HEK293 (cell line): ENCODE measurements at regions not wholly inside any gene's neighbourhood (a gene's known extent, or its start where the extent isn't known, plus 50 kb on each side); places are given as distances from the start of the nearest gene placed in this dataset.

Source experiments
- CTCF ChIP-seq: fragments of 450-650 bp; formaldehyde crosslinking; IDR thresholded peaks from 2 replicates; pipeline ENCODE4 v1.5.1; 2016; ENCODE audit warnings: missing biosample characterization, missing genetic modification characterization
- ZFP37 ChIP-seq: fragments of 450-650 bp; formaldehyde crosslinking; IDR thresholded peaks from 2 replicates; pipeline ENCODE4 v1.5.1; 2016; ENCODE audit warnings: missing biosample characterization, missing genetic modification characterization
- ZNF121 ChIP-seq: fragments of 450-650 bp; formaldehyde crosslinking; IDR thresholded peaks from 2 replicates; pipeline ENCODE4 v1.5.1; 2016; ENCODE audit warnings: missing biosample characterization, missing genetic modification characterization
- ZNF274 ChIP-seq, 2 experiments: fragments of 200-500 bp in 1 of 2; fragments of 450-650 bp in 1 of 2; sonication (Bioruptor generic) in 1 of 2; formaldehyde crosslinking in 1 of 2; IDR thresholded peaks; 2 replicates each; pipeline versions ENCODE4 v1.5.1 to v1.6.1; 2014 to 2016; ENCODE audit warnings: borderline replicate concordance in 1 of 2, inconsistent platforms in 1 of 2, low read length in 1 of 2, missing biosample characterization in 1 of 2, missing genetic modification characterization in 1 of 2
- ZNF423 ChIP-seq: fragments of 450-650 bp; formaldehyde crosslinking; IDR thresholded peaks from 2 replicates; pipeline ENCODE4 v1.5.1; 2016; ENCODE audit warnings: missing biosample characterization, missing genetic modification characterization
- ZNF600 ChIP-seq: fragments of 450-650 bp; formaldehyde crosslinking; IDR thresholded peaks from 2 replicates; pipeline ENCODE4 v1.5.1; 2016; ENCODE audit warnings: missing biosample characterization, missing genetic modification characterization
- ZNF830 ChIP-seq: fragments of 450-650 bp; IDR thresholded peaks from 2 replicates; pipeline ENCODE4 v1.5.0; 2018; ENCODE audit warnings: missing biosample characterization, missing genetic modification characterization, low read depth, mild to moderate bottlenecking, moderate library complexity

GRCh38 chr6:93675856-93676417 is 256.6 kb upstream of the EPHA7 start:
- TF ChIP-seq CTCF, result no peak
- TF ChIP-seq ZNF830 (tag by site-specific recombination), result no peak
- TF ChIP-seq ZNF274 (IDR thresholded peaks at IDR 0.05; ENCODE audit: low read length), result no peak
- no peak for TF ChIP-seq ZNF274 (tag by site-specific recombination; IDR thresholded peaks at IDR 0.05; ENCODE audit: borderline replicate concordance)
- no peak for TF ChIP-seq ZNF600 (tag by site-specific recombination)
- no peak for TF ChIP-seq ZNF423 (tag by site-specific recombination)
- TF ChIP-seq ZFP37, result no peak
- TF ChIP-seq ZNF121 (tag by site-specific recombination), result no peak
